A549 (cell line): ENCODE measurements at regions not wholly inside any gene's neighbourhood (a gene's known extent, or its start where the extent isn't known, plus 50 kb on each side); places are given as distances from the start of the nearest gene placed in this dataset.

Source experiments
- ATAC-seq, 2 experiments: fragments of 200-7000 bp in 1 of 2; fragments of >200 bp in 1 of 2; cut with Nextera tagmentation in 1 of 2; cut with Tn5 transposase in 1 of 2; 3 replicates each; pipeline versions ENCODE4 v1.8.0 to v1.9.1; 2018 to 2020; ENCODE audit warnings: mild to moderate bottlenecking in 1 of 2, moderate library complexity in 1 of 2
- CTCF ChIA-PET: fragments of 300-600 bp; sonication (Branson Sonifier 250); formaldehyde crosslinking; extraction: SDS; loops from one replicate; lab custom pipeline; 2021; ENCODE audit warnings: antibody characterized with exemption, inconsistent platforms; lab: Yijun Ruan, JAX
- POLR2A ChIA-PET: fragments of 350-600 bp; formaldehyde crosslinking; extraction: SDS; loops from one replicate; lab custom pipeline; 2021; ENCODE audit warnings: antibody characterized with exemption, inconsistent platforms; lab: Yijun Ruan, JAX
- DNase-seq, 2 experiments: peaks; one replicate each; pipeline versions ENCODE4 v3.0.0 to v3.0.0-alpha.2; 2011 to 2016; ENCODE audit warnings: low read depth in 1 of 2, low spot score in 1 of 2
- FAIRE-seq: peaks from 2 replicates; lab custom pipeline; 2011; peaks lifted over from hg19 to GRCh38; lab: Jason Lieb, UNC
- H3K27ac ChIP-seq, 2 experiments: fragments of >200 bp; sonication (Bioruptor Twin); formaldehyde crosslinking; 3 replicates each; pipeline ENCODE4 v1.5.1; 2016 to 2017
- H3K4me1 ChIP-seq: fragments of >200 bp; sonication (Bioruptor Twin); formaldehyde crosslinking; 3 replicates; pipeline ENCODE4 v1.6.1; 2016
- H3K4me2 ChIP-seq: fragments of >200 bp; sonication (Bioruptor Twin); formaldehyde crosslinking; 3 replicates; pipeline ENCODE4 v1.6.1; 2016
- H3K4me3 ChIP-seq: fragments of >200 bp; sonication (Bioruptor Twin); formaldehyde crosslinking; 3 replicates; pipeline ENCODE4 v1.5.1; 2016
- H3K9me3 ChIP-seq: fragments of >200 bp; sonication (Bioruptor Twin); formaldehyde crosslinking; 3 replicates; pipeline ENCODE4 v1.6.1; 2016
- CEBPB ChIP-seq, 2 experiments: fragments of >200 bp in 1 of 2; sonication (Bioruptor Twin) in 1 of 2; formaldehyde crosslinking in 1 of 2; IDR thresholded peaks; 2 replicates each; pipeline ENCODE4 v1.6.1; 2012 to 2016
- CTCF ChIP-seq: fragments of >200 bp; sonication (Bioruptor Twin); formaldehyde crosslinking; IDR thresholded peaks from 3 replicates; pipeline ENCODE4 v1.5.1; 2016
- ELK1 ChIP-seq: fragments of 150-350 bp; IDR thresholded peaks from 2 replicates; pipeline ENCODE4 v1.6.1; 2014; ENCODE audit warnings: low read depth, mild to moderate bottlenecking, low read length
- EP300 ChIP-seq, 2 experiments: fragments of >200 bp; sonication (Bioruptor Twin); formaldehyde crosslinking; IDR thresholded peaks; 2 replicates in 1 of 2; 3 replicates in 1 of 2; pipeline ENCODE4 v1.6.1; 2016 to 2017
- FOXS1 ChIP-seq: fragments of 250-450 bp; sonication (Bioruptor Pico); IDR thresholded peaks from 2 replicates; pipeline ENCODE4 v1.5.0; 2020; ENCODE audit warnings: mild to moderate bottlenecking, moderate library complexity
- HES2 ChIP-seq: fragments of >200 bp; sonication (Bioruptor Twin); formaldehyde crosslinking; IDR thresholded peaks from 2 replicates; pipeline ENCODE4 v1.6.1; 2016
- HOXB13 ChIP-seq: fragments of 250-450 bp; sonication (Bioruptor Pico); IDR thresholded peaks from 2 replicates; pipeline ENCODE4 v1.5.0; 2020; ENCODE audit warnings: low read depth, mild to moderate bottlenecking, moderate library complexity
- HOXB5 ChIP-seq: fragments of 250-450 bp; sonication (Bioruptor Pico); IDR thresholded peaks from 2 replicates; pipeline ENCODE4 v1.5.0; 2020; ENCODE audit warnings: mild to moderate bottlenecking, moderate library complexity
- MAZ ChIP-seq: fragments of 150-350 bp; IDR thresholded peaks from 2 replicates; pipeline ENCODE4 v1.6.1; 2014; ENCODE audit warnings: antibody characterized with exemption, low read depth, low read length, borderline replicate concordance
- POLR2A ChIP-seq: IDR thresholded peaks from 2 replicates; pipeline ENCODE4 v1.6.1; 2012; ENCODE audit warnings: mild to moderate bottlenecking, low read length
- POLR2AphosphoS2 ChIP-seq: conservative IDR thresholded peaks from 2 replicates; pipeline ENCODE4 v1.6.1; 2012; ENCODE audit warnings: low read length, improper control_type of control experiment, inconsistent platforms
- RARB ChIP-seq: fragments of 250-450 bp; sonication (Bioruptor Pico); IDR thresholded peaks from 2 replicates; pipeline ENCODE4 v1.8.0; 2021; ENCODE audit warnings: mild to moderate bottlenecking, moderate library complexity
- RFX5 ChIP-seq: fragments of 450-650 bp; IDR thresholded peaks from 2 replicates; pipeline ENCODE4 v1.7.1; 2014; ENCODE audit warnings: antibody characterized with exemption, mild to moderate bottlenecking, moderate library complexity
- SMC3 ChIP-seq: fragments of >200 bp; sonication (Bioruptor Twin); formaldehyde crosslinking; IDR thresholded peaks from 3 replicates; pipeline ENCODE4 v1.6.1; 2018; ENCODE audit warnings: inconsistent platforms
- SREBF2 ChIP-seq: fragments of 450-650 bp; IDR thresholded peaks from 2 replicates; pipeline ENCODE4 v1.6.1; 2014; ENCODE audit warnings: mild to moderate bottlenecking, moderate library complexity
- ZFP36 ChIP-seq: fragments of 450-650 bp; IDR thresholded peaks from 2 replicates; pipeline ENCODE4 v1.6.1; 2014; ENCODE audit warnings: borderline replicate concordance; ENCODE audit not compliant: partially characterized antibody
- ZNF302 ChIP-seq: fragments of 250-450 bp; sonication (Bioruptor Pico); IDR thresholded peaks from 2 replicates; pipeline ENCODE4 v1.9.0; 2021; ENCODE audit warnings: inconsistent platforms, mild to moderate bottlenecking, moderate library complexity
- WGBS: methylation state at CpG from one replicate; pipeline ENCODE4 v1.1.6; 2017; ENCODE audit errors: missing lambda C conversion rate; 5-methylcytosine and 5-hydroxymethylcytosine counted together
- TF ChIP-seq, protein P1 (sequence below): fragments of >200 bp; sonication (Bioruptor Twin); formaldehyde crosslinking; IDR thresholded peaks from 3 replicates; pipeline ENCODE4 v1.6.1; 2016
- TF ChIP-seq, protein P2 (sequence below): IDR thresholded peaks from 2 replicates; pipeline ENCODE4 v1.6.1; 2012; ENCODE audit warnings: low read depth, borderline replicate concordance
- TF ChIP-seq, protein P3 (sequence below): fragments of 450-650 bp; IDR thresholded peaks from 2 replicates; pipeline ENCODE4 v1.6.1; 2014; ENCODE audit warnings: antibody characterized with exemption

DNA sequence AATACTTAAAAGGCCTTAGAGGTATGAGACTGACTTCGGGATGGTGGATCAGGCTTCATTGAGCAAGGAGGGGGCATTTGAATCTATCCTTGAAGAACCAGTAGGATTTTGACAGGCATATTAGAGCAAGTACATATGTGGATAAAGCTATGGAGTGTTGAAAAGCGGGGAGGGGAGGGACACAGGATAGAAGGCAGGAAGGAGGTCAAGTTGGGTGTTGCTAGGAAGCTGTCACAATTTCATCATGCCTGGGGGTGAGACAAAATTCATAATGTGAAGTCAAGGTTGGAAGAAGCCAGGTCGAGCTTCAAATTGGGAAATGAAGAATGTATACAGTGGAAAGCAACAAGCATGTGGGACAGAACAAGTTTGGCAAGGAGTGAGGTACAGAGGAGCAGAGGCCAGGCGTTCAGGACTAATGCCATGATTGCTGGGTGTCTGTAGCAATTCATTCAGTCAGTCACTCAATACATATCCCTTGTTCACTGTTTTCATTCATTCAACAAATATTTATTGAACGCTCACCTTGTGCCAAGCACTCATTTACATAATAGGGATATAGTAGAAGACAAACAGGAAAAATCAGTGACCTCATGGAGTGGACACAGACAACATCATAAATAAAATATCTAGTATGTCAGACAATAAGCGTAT, 58.3 kb upstream of the LTA4H start (continued):
- TF ChIP-seq, protein P1, sequence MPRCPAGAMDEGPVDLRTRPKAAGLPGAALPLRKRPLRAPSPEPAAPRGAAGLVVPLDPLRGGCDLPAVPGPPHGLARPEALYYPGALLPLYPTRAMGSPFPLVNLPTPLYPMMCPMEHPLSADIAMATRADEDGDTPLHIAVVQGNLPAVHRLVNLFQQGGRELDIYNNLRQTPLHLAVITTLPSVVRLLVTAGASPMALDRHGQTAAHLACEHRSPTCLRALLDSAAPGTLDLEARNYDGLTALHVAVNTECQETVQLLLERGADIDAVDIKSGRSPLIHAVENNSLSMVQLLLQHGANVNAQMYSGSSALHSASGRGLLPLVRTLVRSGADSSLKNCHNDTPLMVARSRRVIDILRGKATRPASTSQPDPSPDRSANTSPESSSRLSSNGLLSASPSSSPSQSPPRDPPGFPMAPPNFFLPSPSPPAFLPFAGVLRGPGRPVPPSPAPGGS = no peak
- TF ChIP-seq ELK1 = no peak

- Histone ChIP-seq H3K4me3 (no peak overlapping the region), H3K27ac (no peak overlapping the region), H3K4me2 (0 out of 3 replicates have a peak overlapping the region, but pooled peaks have one; percentile 20), H3K4me1 (peaks cover 7% of the 10 kb centered on the region; the same call in 1 of the 3 replicates), H3K9me3 (0 out of 3 replicates have a peak, but pooled peaks cover 7% of the 10 kb centered on the region)
- peak; percentile 7 for FAIRE-seq
- ChIA-PET POLR2A (no interaction called here), CTCF (interaction anchor here (1.9 kb wide), 1 partner anchor 21 kb away, joined by 6 read pairs; no protein-coding TSS in a partner anchor)
- peak in 1 of 2 experiments; percentile 57; a peak in 3 of 6 replicates for ATAC-seq
- TF ChIP-seq EP300 (IDR thresholded peaks at IDR 0.05) = no peak
- TF ChIP-seq RARB (CRISPR knock-in tag) = no peak
- no peak for TF ChIP-seq SMC3
- TF ChIP-seq HOXB13 (CRISPR knock-in tag) = no peak
- TF ChIP-seq HOXB5 (CRISPR knock-in tag) = no peak
- no peak for TF ChIP-seq FOXS1
- TF ChIP-seq SREBF2 = no peak
- TF ChIP-seq HES2 = no peak
- no peak for TF ChIP-seq CEBPB (IDR thresholded peaks at IDR 0.05)
- no peak for TF ChIP-seq ZNF302
- TF ChIP-seq CTCF = no peak
- no peak for TF ChIP-seq POLR2A
- TF ChIP-seq, protein P2, sequence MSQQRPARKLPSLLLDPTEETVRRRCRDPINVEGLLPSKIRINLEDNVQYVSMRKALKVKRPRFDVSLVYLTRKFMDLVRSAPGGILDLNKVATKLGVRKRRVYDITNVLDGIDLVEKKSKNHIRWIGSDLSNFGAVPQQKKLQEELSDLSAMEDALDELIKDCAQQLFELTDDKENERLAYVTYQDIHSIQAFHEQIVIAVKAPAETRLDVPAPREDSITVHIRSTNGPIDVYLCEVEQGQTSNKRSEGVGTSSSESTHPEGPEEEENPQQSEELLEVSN = no peak
- no peak for TF ChIP-seq POLR2AphosphoS2
- TF ChIP-seq, protein P3, sequence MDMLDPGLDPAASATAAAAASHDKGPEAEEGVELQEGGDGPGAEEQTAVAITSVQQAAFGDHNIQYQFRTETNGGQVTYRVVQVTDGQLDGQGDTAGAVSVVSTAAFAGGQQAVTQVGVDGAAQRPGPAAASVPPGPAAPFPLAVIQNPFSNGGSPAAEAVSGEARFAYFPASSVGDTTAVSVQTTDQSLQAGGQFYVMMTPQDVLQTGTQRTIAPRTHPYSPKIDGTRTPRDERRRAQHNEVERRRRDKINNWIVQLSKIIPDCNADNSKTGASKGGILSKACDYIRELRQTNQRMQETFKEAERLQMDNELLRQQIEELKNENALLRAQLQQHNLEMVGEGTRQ = no peak
- no peak for TF ChIP-seq MAZ
- no peak for TF ChIP-seq RFX5
- no peak for TF ChIP-seq ZFP36
- WGBS = 19% methylated on average over 4 of the region's 4 CpGs
- peak in 1 of 2 experiments; percentile 22 for DNase-seq
Measured at GRCh38 chr12:96094201-96094600, 58.8 kb upstream of the LTA4H start.
